AG09319 (cell line): ENCODE measurements at regions not wholly inside any gene's neighbourhood (a gene's known extent, or its start where the extent isn't known, plus 50 kb on each side); places are given as distances from the start of the nearest gene placed in this dataset.

Source experiments
- DNase-seq: peaks from one replicate; pipeline ENCODE4 v3.0.0-alpha.2; 2010; ENCODE audit warnings: low read depth; ENCODE audit errors: extremely low read depth
- CTCF ChIP-seq: IDR thresholded peaks from 2 replicates; pipeline ENCODE4 v1.5.1; 2011; ENCODE audit warnings: low read depth, mild to moderate bottlenecking, inconsistent platforms, low read length, moderate library complexity

- no peak for DNase-seq
- TF ChIP-seq CTCF = no peak
Measured at GRCh38 chr14:84856751-84857534, 673.0 kb upstream of the FLRT2 start.

- DNase-seq = no peak
- TF ChIP-seq CTCF = no peak
Measured at GRCh38 chr14:84857571-84857970, 672.4 kb upstream of the FLRT2 start.

GRCh38 chr14:84859116-84859515 lies 670.8 kb upstream of the FLRT2 start:
- DNase-seq = no peak
- TF ChIP-seq CTCF = no peak

- DNase-seq = no peak
- no peak for TF ChIP-seq CTCF
Measured at GRCh38 chr14:84864548-84865271, 665.2 kb upstream of the FLRT2 start.

GRCh38 chr14:84871734-84872133 lies 658.2 kb upstream of the FLRT2 start:
- DNase-seq = no peak
- no peak for TF ChIP-seq CTCF

GRCh38 chr14:84874436-84874835 lies 655.5 kb upstream of the FLRT2 start:
- no peak for DNase-seq
- TF ChIP-seq CTCF = no peak

GRCh38 chr14:84877061-84877460 lies 652.9 kb upstream of the FLRT2 start:
- no peak for TF ChIP-seq CTCF
- no peak for DNase-seq
